ENCODE measurements at regions not wholly inside any gene's neighbourhood (a gene's known extent, or its start where the extent isn't known, plus 50 kb on each side); places are given as distances from the start of the nearest gene placed in this dataset.

GRCh38 chr1:95686217-95686616 lies 452.2 kb downstream of the RWDD3 start:
- TF ChIP-seq, protein P1, sequence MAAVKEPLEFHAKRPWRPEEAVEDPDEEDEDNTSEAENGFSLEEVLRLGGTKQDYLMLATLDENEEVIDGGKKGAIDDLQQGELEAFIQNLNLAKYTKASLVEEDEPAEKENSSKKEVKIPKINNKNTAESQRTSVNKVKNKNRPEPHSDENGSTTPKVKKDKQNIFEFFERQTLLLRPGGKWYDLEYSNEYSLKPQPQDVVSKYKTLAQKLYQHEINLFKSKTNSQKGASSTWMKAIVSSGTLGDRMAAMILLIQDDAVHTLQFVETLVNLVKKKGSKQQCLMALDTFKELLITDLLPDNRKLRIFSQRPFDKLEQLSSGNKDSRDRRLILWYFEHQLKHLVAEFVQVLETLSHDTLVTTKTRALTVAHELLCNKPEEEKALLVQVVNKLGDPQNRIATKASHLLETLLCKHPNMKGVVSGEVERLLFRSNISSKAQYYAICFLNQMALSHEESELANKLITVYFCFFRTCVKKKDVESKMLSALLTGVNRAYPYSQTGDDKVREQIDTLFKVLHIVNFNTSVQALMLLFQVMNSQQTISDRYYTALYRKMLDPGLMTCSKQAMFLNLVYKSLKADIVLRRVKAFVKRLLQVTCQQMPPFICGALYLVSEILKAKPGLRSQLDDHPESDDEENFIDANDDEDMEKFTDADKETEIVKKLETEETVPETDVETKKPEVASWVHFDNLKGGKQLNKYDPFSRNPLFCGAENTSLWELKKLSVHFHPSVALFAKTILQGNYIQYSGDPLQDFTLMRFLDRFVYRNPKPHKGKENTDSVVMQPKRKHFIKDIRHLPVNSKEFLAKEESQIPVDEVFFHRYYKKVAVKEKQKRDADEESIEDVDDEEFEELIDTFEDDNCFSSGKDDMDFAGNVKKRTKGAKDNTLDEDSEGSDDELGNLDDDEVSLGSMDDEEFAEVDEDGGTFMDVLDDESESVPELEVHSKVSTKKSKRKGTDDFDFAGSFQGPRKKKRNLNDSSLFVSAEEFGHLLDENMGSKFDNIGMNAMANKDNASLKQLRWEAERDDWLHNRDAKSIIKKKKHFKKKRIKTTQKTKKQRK (IDR thresholded peaks at IDR 0.05; ENCODE audit: low read length), result no peak
- no peak for TF ChIP-seq KLF9 (CRISPR knock-in tag; IDR thresholded peaks at IDR 0.05; ENCODE audit: low read depth)
- TF ChIP-seq PHB2 (IDR thresholded peaks at IDR 0.05; ENCODE audit: partially characterized antibody), result no peak
- no peak for TF ChIP-seq CTCF (CRISPR knock-in tag; IDR thresholded peaks at IDR 0.05)
- no peak for TF ChIP-seq ATF2 (CRISPR knock-in tag; IDR thresholded peaks at IDR 0.05)
